ENCODE measurements at regions not wholly inside any gene's neighbourhood (a gene's known extent, or its start where the extent isn't known, plus 50 kb on each side); places are given as distances from the start of the nearest gene placed in this dataset.

DNA sequence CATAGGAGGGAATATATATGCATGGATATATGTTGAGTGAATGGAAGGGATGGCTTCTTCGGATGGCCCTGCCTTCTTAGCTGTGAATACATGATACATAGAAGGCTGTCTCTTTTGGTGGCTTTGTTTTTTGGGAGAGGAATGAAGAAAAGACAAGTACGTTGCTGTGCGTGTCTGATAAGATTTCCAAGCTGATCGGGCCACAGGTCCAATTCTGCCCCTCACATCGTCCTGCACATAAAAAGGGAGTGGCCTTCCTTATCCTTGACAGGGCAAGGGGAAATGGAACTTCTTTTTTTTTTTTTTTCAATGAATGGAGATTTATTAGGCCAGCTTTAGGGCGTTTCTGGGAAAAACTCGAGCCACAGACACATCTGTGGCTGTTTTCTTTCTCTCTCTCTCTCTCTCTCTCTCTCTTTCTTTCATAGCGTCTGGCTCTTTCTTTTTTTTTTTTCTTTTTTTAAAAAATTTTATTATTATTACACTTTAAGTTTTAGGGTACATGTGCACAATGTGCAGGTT is 103.8 kb upstream of the SPATA13 start:
- WGBS (ENCODE audit: insufficient coverage), result 89% methylated on average over 3 of the region's 8 CpGs
- no peak overlapping the region for H3K4me3 ChIP-seq (ENCODE audit: control insufficient read depth in 1 of 7, extremely low read depth in 1 of 7, insufficient read depth in 4 of 7, low read depth in 2 of 7, low read length in 6 of 7)
- peak in 2 of 3 donors; percentile 7 to 33 for DNase-seq
- no peaks in the 10 kb centered on the region for H3K9me3 ChIP-seq (ENCODE audit: control extremely low read depth in 1 of 5, control insufficient read depth in 4 of 5, insufficient read depth in 2 of 5, low read depth in 1 of 5, low read length in 4 of 5)
- peaks cover 0 to 22% (median 2%) of the 10 kb centered on the region in 4 experiments for H3K4me1 ChIP-seq (ENCODE audit: control extremely low read depth in 1 of 4, control insufficient read depth in 4 of 4, insufficient read depth in 4 of 4, low read length in 3 of 4)
- no peak overlapping the region for H3K27ac ChIP-seq (ENCODE audit: insufficient read depth in 1 of 2, low read depth in 1 of 2, low read length in 2 of 2, poor library complexity in 1 of 2, severe bottlenecking in 2 of 2)
- POLR2A ChIA-PET, result interaction anchor here (0.8 kb wide), 1 partner anchor 16 kb away, joined by 3 read pairs; no protein-coding TSS in a partner anchor
- CTCF ChIA-PET, result interaction anchor here (0.7 to 1.4 kb wide), 2 partner anchors 36 to 42 kb away, joined by 3 to 5 read pairs; no protein-coding TSS in a partner anchor
- H3K27me3 ChIP-seq (replicated peaks in 2 of 5; ENCODE audit: control insufficient read depth in 4 of 5, insufficient read depth in 5 of 5, low read length in 4 of 5), result no peaks in the 10 kb centered on the region
- H3K36me3 ChIP-seq (ENCODE audit: control insufficient read depth in 4 of 4, insufficient read depth in 4 of 4, low read length in 3 of 4), result no peaks in the 10 kb centered on the region

DNA sequence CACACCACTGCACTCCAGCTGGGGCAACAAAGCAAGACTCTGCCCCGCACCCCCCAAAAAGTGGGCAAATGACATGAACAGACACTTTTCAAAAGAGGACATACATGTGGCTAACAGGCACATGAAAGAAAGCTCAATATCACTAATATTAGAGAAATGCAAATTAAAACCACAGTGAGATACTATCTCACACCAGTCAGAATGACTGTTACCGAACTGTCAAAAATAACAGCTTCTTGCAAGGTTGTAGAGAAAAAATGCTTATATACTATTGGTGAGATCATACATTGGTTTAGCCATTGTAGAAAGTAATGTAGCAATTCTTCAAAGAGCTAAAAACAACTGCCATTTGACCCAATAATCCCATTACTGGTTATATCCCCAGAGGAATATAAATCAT is 99.5 kb upstream of the SPATA13 start:
- H3K27me3 ChIP-seq (replicated peaks in 2 of 5; ENCODE audit: control insufficient read depth in 4 of 5, insufficient read depth in 5 of 5, low read length in 4 of 5), result no peaks in the 10 kb centered on the region
- CTCF ChIA-PET, result interaction anchor here (1.1 to 1.8 kb wide), 8 partner anchors 8 to 158 kb away, joined by 3 to 5 read pairs (median 3); no protein-coding TSS in a partner anchor
- no peaks in the 10 kb centered on the region for H3K9me3 ChIP-seq (ENCODE audit: control extremely low read depth in 1 of 5, control insufficient read depth in 4 of 5, insufficient read depth in 2 of 5, low read depth in 1 of 5, low read length in 4 of 5)
- no peak overlapping the region for H3K27ac ChIP-seq (ENCODE audit: insufficient read depth in 1 of 2, low read depth in 1 of 2, low read length in 2 of 2, poor library complexity in 1 of 2, severe bottlenecking in 2 of 2)
- H3K36me3 ChIP-seq (ENCODE audit: control insufficient read depth in 4 of 4, insufficient read depth in 4 of 4, low read length in 3 of 4), result no peaks in the 10 kb centered on the region
- no peak for DNase-seq
- no peak overlapping the region for H3K4me3 ChIP-seq (ENCODE audit: control insufficient read depth in 1 of 7, extremely low read depth in 1 of 7, insufficient read depth in 4 of 7, low read depth in 2 of 7, low read length in 6 of 7)
- POLR2A ChIA-PET, result no interaction called here
- 86% methylated on average over 1 of the region's 2 CpGs for WGBS (ENCODE audit: insufficient coverage)
- peaks cover 0 to 14% (median 9%) of the 10 kb centered on the region in 4 experiments for H3K4me1 ChIP-seq (ENCODE audit: control extremely low read depth in 1 of 4, control insufficient read depth in 4 of 4, insufficient read depth in 4 of 4, low read length in 3 of 4)

DNA sequence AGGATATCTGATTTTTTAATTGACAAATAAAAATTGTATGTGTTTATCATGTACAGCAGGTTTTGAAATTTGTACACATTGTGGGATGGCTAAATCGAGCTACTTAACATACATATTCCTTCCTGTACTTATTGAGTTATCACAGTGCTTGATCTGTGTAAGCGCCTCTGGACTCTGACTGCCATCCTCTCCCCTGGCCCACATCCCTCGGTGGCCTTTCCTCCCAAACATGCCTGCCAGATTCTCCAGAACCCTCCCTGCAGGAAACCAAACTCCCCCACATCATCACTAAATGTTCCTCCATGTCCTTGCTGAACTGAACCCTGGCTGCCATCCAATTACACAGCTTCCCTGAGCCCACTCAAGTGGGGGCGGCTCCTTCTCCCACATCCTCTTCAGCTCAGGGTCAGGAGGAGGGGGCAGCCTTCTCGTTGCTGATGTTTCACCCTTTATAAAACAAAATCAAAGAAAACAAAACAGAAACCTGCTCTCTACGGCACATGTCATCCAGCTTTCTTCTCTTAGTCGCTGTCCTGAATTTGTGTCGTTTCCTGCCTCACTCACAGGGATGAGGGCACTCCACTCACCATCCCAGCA is 97.1 kb upstream of the SPATA13 start:
- peaks cover 0 to 15% (median 11%) of the 10 kb centered on the region in 4 experiments for H3K4me1 ChIP-seq (ENCODE audit: control extremely low read depth in 1 of 4, control insufficient read depth in 4 of 4, insufficient read depth in 4 of 4, low read length in 3 of 4)
- H3K9me3 ChIP-seq (ENCODE audit: control extremely low read depth in 1 of 5, control insufficient read depth in 4 of 5, insufficient read depth in 2 of 5, low read depth in 1 of 5, low read length in 4 of 5), result no peaks in the 10 kb centered on the region
- H3K27ac ChIP-seq (ENCODE audit: insufficient read depth in 1 of 2, low read depth in 1 of 2, low read length in 2 of 2, poor library complexity in 1 of 2, severe bottlenecking in 2 of 2), result no peak overlapping the region
- WGBS (ENCODE audit: insufficient coverage), result 51% methylated on average over 6 of the region's 8 CpGs
- ChIA-PET CTCF (interaction anchor here (0.5 kb wide), 1 partner anchor 640 kb away, joined by 3 read pairs; no protein-coding TSS in a partner anchor), POLR2A (no interaction called here)
- H3K4me3 ChIP-seq (ENCODE audit: control insufficient read depth in 1 of 7, extremely low read depth in 1 of 7, insufficient read depth in 4 of 7, low read depth in 2 of 7, low read length in 6 of 7), result peak overlapping the region in 1 of 7 experiments; percentile 0
- H3K27me3 ChIP-seq (replicated peaks in 2 of 5; ENCODE audit: control insufficient read depth in 4 of 5, insufficient read depth in 5 of 5, low read length in 4 of 5), result no peaks in the 10 kb centered on the region
- H3K36me3 ChIP-seq (ENCODE audit: control insufficient read depth in 4 of 4, insufficient read depth in 4 of 4, low read length in 3 of 4), result no peaks in the 10 kb centered on the region
- DNase-seq, result peak in 2 of 3 donors; percentile 33 to 42

DNA sequence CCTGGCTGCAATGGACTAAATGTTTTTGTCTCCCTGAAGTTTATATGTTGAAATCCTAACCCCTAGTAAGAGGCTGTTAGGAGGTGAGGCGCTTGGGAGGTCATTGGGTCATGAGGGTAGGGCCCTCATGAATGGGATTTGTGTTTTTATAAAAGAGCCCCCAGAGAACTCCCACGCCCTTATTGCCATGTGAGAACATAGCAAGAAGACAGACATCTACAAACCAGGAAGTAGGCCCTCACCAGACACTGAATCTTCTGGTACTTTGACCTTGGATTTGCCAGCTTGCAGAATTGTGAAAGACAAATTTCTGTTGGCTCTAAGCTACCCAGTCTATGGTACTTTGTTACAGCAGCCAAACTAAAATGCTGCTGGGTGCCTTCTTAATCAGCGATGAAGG is 96.1 kb upstream of the SPATA13 start:
- no peak for DNase-seq
- Histone ChIP-seq H3K9me3 (ENCODE audit: control extremely low read depth in 1 of 5, control insufficient read depth in 4 of 5, insufficient read depth in 2 of 5, low read depth in 1 of 5, low read length in 4 of 5) (no peaks in the 10 kb centered on the region), H3K27me3 (replicated peaks in 2 of 5; ENCODE audit: control insufficient read depth in 4 of 5, insufficient read depth in 5 of 5, low read length in 4 of 5) (no peaks in the 10 kb centered on the region), H3K27ac (ENCODE audit: insufficient read depth in 1 of 2, low read depth in 1 of 2, low read length in 2 of 2, poor library complexity in 1 of 2, severe bottlenecking in 2 of 2) (no peak overlapping the region), H3K4me1 (ENCODE audit: control extremely low read depth in 1 of 4, control insufficient read depth in 4 of 4, insufficient read depth in 4 of 4, low read length in 3 of 4) (peaks cover 0 to 15% (median 10%) of the 10 kb centered on the region in 4 experiments), H3K4me3 (ENCODE audit: control insufficient read depth in 1 of 7, extremely low read depth in 1 of 7, insufficient read depth in 4 of 7, low read depth in 2 of 7, low read length in 6 of 7) (no peak overlapping the region), H3K36me3 (ENCODE audit: control insufficient read depth in 4 of 4, insufficient read depth in 4 of 4, low read length in 3 of 4) (no peaks in the 10 kb centered on the region)
- CTCF ChIA-PET, result interaction anchor here (0.8 to 1.2 kb wide), 2 partner anchors 59 to 155 kb away, joined by 3 read pairs; no protein-coding TSS in a partner anchor
- 100% methylated on average over 1 of the region's 3 CpGs for WGBS (ENCODE audit: insufficient coverage)
- POLR2A ChIA-PET, result no interaction called here

DNA sequence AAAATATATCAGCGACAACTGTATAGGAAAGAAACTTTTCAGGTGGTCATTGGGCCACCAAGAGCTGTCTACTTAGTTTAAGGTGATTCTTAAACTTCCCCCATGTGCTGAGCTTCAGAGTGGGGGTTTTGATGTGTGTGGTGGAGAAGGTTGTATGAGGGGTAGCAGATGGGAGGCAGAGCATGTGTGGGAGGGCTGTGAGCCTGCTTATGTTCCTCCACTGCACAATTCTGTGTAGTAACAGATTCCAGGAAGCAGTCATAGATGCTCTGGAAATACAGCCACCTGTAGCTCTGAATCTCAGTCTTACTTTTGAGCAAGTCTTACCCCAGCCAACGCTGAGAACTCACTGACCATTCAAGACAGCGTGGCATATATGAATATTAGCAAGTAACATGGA is 95.3 kb upstream of the SPATA13 start:
- H3K27me3 ChIP-seq (replicated peaks in 2 of 5; ENCODE audit: control insufficient read depth in 4 of 5, insufficient read depth in 5 of 5, low read length in 4 of 5), result peaks cover 0 to 3% (median 0%) of the 10 kb centered on the region in 5 experiments
- WGBS (ENCODE audit: insufficient coverage), result 50% methylated on average over 2 of the region's 3 CpGs
- POLR2A ChIA-PET, result interaction anchor here (0.6 kb wide), 1 partner anchor 11 kb away, joined by 3 read pairs; no protein-coding TSS in a partner anchor
- no peak overlapping the region for H3K4me3 ChIP-seq (ENCODE audit: control insufficient read depth in 1 of 7, extremely low read depth in 1 of 7, insufficient read depth in 4 of 7, low read depth in 2 of 7, low read length in 6 of 7)
- H3K4me1 ChIP-seq (ENCODE audit: control extremely low read depth in 1 of 4, control insufficient read depth in 4 of 4, insufficient read depth in 4 of 4, low read length in 3 of 4), result peaks cover 0 to 15% (median 6%) of the 10 kb centered on the region in 4 experiments
- no peaks in the 10 kb centered on the region for H3K9me3 ChIP-seq (ENCODE audit: control extremely low read depth in 1 of 5, control insufficient read depth in 4 of 5, insufficient read depth in 2 of 5, low read depth in 1 of 5, low read length in 4 of 5)
- no peaks in the 10 kb centered on the region for H3K36me3 ChIP-seq (ENCODE audit: control insufficient read depth in 4 of 4, insufficient read depth in 4 of 4, low read length in 3 of 4)
- CTCF ChIA-PET, result interaction anchor here (0.6 to 1.4 kb wide), 5 partner anchors 10 to 574 kb away, joined by 3 to 4 read pairs (median 3); no protein-coding TSS in a partner anchor
- no peak overlapping the region for H3K27ac ChIP-seq (ENCODE audit: insufficient read depth in 1 of 2, low read depth in 1 of 2, low read length in 2 of 2, poor library complexity in 1 of 2, severe bottlenecking in 2 of 2)
- no peak for DNase-seq

DNA sequence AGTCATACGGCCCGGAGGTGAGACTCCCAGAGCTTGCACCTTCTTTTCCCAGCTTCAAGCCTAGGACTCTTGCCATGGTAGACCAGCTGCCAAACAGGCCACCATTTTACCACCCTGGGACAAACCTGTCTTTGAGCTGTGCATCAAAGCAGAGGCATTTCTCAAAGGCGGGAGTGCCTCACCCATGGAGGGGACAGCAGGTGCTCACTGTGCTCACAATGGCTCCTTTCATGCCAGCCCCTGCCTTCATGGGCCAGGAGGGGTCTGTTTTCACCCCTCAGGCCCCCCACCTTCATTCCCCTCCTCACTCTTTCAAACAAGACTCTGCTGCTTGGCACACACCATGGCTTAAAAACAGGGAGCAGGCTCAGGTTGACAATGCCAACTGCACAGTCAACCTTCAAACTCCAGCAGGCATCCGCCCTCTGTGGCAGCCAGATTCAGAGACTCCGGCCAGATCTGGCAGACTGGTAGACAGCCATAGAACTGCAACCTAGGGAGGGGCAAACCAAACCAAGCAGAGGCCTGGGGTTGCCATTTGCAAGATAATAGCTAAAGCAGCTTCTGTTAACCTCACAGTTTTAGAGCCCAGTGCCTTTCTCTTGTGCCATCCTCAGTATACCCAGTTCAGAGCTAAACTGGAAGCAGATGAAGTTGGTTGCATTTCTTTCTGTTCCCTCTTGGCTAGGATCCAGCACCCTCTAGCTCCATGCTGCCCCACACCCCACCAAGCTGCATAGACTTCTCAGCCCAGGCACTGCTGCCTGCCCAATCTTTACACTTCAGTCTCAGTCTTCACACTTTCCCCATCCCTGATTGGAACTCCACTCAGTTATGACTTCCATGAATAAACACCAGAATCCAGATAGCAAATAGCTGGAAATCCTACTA is 93.9 kb upstream of the SPATA13 start:
- Histone ChIP-seq H3K9me3 (ENCODE audit: control extremely low read depth in 1 of 5, control insufficient read depth in 4 of 5, insufficient read depth in 2 of 5, low read depth in 1 of 5, low read length in 4 of 5) (no peaks in the 10 kb centered on the region), H3K4me1 (ENCODE audit: control extremely low read depth in 1 of 4, control insufficient read depth in 4 of 4, insufficient read depth in 4 of 4, low read length in 3 of 4) (peaks cover 0 to 15% (median 6%) of the 10 kb centered on the region in 4 experiments), H3K27ac (ENCODE audit: insufficient read depth in 1 of 2, low read depth in 1 of 2, low read length in 2 of 2, poor library complexity in 1 of 2, severe bottlenecking in 2 of 2) (no peak overlapping the region), H3K36me3 (ENCODE audit: control insufficient read depth in 4 of 4, insufficient read depth in 4 of 4, low read length in 3 of 4) (no peaks in the 10 kb centered on the region), H3K27me3 (replicated peaks in 2 of 5; ENCODE audit: control insufficient read depth in 4 of 5, insufficient read depth in 5 of 5, low read length in 4 of 5) (peaks cover 0 to 3% (median 0%) of the 10 kb centered on the region in 5 experiments), H3K4me3 (ENCODE audit: control insufficient read depth in 1 of 7, extremely low read depth in 1 of 7, insufficient read depth in 4 of 7, low read depth in 2 of 7, low read length in 6 of 7) (no peak overlapping the region)
- CTCF ChIA-PET, result interaction anchor here (0.7 to 1.4 kb wide), 5 partner anchors 8 to 137 kb away, joined by 3 to 4 read pairs (median 3); no protein-coding TSS in a partner anchor
- 98% methylated on average over 5 of the region's 5 CpGs for WGBS (ENCODE audit: insufficient coverage)
- no peak for DNase-seq
- POLR2A ChIA-PET, result no interaction called here
